ENCODE measurements at regions not wholly inside any gene's neighbourhood (a gene's known extent, or its start where the extent isn't known, plus 50 kb on each side); places are given as distances from the start of the nearest gene placed in this dataset.

GRCh38 chr6:51057296-51057695 is 238.6 kb downstream of the TFAP2B start:
- Histone ChIP-seq H3K79me2 (ENCODE audit: control insufficient read depth, low read length) (no peaks in the 10 kb centered on the region), H3F3A (ENCODE audit: control insufficient read depth, insufficient read depth) (no peaks in the 10 kb centered on the region), H3K9me2 (replicated peaks; ENCODE audit: control insufficient read depth, low read length) (no peaks in the 10 kb centered on the region), H3K9me3 (ENCODE audit: control insufficient read depth, insufficient read depth, low read length) (no peaks in the 10 kb centered on the region; the same call in 1 of the 2 replicates), H3K27me3 (ENCODE audit: control insufficient read depth, low read length) (no peaks in the 10 kb centered on the region), H3K4me2 (ENCODE audit: low read length) (no peak overlapping the region), H3K4me3 (ENCODE audit: low read length) (no peak overlapping the region), H3K36me3 (ENCODE audit: control insufficient read depth, low read length) (no peaks in the 10 kb centered on the region), H3K4me1 (ENCODE audit: control insufficient read depth, low read length) (no peaks in the 10 kb centered on the region), H4K20me1 (ENCODE audit: control insufficient read depth, insufficient read depth, low read depth, low read length) (no peaks in the 10 kb centered on the region), H3K27ac (ENCODE audit: low read depth, low read length) (no peak overlapping the region)
- TF ChIP-seq CTCF (IDR thresholded peaks at IDR 0.05; ENCODE audit: low read depth, low read length, poor library complexity, severe bottlenecking) (no peak), EZH2phosphoT487 (IDR thresholded peaks at IDR 0.05; ENCODE audit: borderline replicate concordance, low read length) (no peak)

- H3K4me2 ChIP-seq (ENCODE audit: low read length) = no peak overlapping the region
- no peaks in the 10 kb centered on the region; the same call in 1 of the 2 replicates for H3K9me3 ChIP-seq (ENCODE audit: control insufficient read depth, insufficient read depth, low read length)
- no peaks in the 10 kb centered on the region for H3K36me3 ChIP-seq (ENCODE audit: control insufficient read depth, low read length)
- no peak overlapping the region for H3K4me3 ChIP-seq (ENCODE audit: low read length)
- H3K27ac ChIP-seq (ENCODE audit: low read depth, low read length) = no peak overlapping the region
- no peaks in the 10 kb centered on the region for H3K9me2 ChIP-seq (replicated peaks; ENCODE audit: control insufficient read depth, low read length)
- no peaks in the 10 kb centered on the region for H3K79me2 ChIP-seq (ENCODE audit: control insufficient read depth, low read length)
- H3F3A ChIP-seq (ENCODE audit: control insufficient read depth, insufficient read depth) = no peaks in the 10 kb centered on the region
- TF ChIP-seq EZH2phosphoT487 (IDR thresholded peaks at IDR 0.05; ENCODE audit: borderline replicate concordance, low read length) (no peak), CTCF (IDR thresholded peaks at IDR 0.05; ENCODE audit: low read depth, low read length, poor library complexity, severe bottlenecking) (no peak)
- H4K20me1 ChIP-seq (ENCODE audit: control insufficient read depth, insufficient read depth, low read depth, low read length) = no peaks in the 10 kb centered on the region
- H3K4me1 ChIP-seq (ENCODE audit: control insufficient read depth, low read length) = no peaks in the 10 kb centered on the region
- no peaks in the 10 kb centered on the region for H3K27me3 ChIP-seq (ENCODE audit: control insufficient read depth, low read length)
Observed at GRCh38 chr6:51060262-51060762, 241.6 kb downstream of the TFAP2B start.

GRCh38 chr6:51062166-51062722 is 243.6 kb downstream of the TFAP2B start:
- Histone ChIP-seq H3K4me1 (ENCODE audit: control insufficient read depth, low read length) (no peaks in the 10 kb centered on the region), H3K36me3 (ENCODE audit: control insufficient read depth, low read length) (no peaks in the 10 kb centered on the region), H3K9me3 (ENCODE audit: control insufficient read depth, insufficient read depth, low read length) (no peaks in the 10 kb centered on the region; the same call in 1 of the 2 replicates), H3K27me3 (ENCODE audit: control insufficient read depth, low read length) (no peaks in the 10 kb centered on the region), H3K4me2 (ENCODE audit: low read length) (no peak overlapping the region), H4K20me1 (ENCODE audit: control insufficient read depth, insufficient read depth, low read depth, low read length) (no peaks in the 10 kb centered on the region), H3K4me3 (ENCODE audit: low read length) (no peak overlapping the region), H3K27ac (ENCODE audit: low read depth, low read length) (no peak overlapping the region), H3K79me2 (ENCODE audit: control insufficient read depth, low read length) (no peaks in the 10 kb centered on the region), H3F3A (ENCODE audit: control insufficient read depth, insufficient read depth) (no peaks in the 10 kb centered on the region), H3K9me2 (replicated peaks; ENCODE audit: control insufficient read depth, low read length) (no peaks in the 10 kb centered on the region)
- TF ChIP-seq EZH2phosphoT487 (IDR thresholded peaks at IDR 0.05; ENCODE audit: borderline replicate concordance, low read length) (no peak), CTCF (IDR thresholded peaks at IDR 0.05; ENCODE audit: low read depth, low read length, poor library complexity, severe bottlenecking) (no peak)
